ENCODE measurements at regions not wholly inside any gene's neighbourhood (a gene's known extent, or its start where the extent isn't known, plus 50 kb on each side); places are given as distances from the start of the nearest gene placed in this dataset.

DNA sequence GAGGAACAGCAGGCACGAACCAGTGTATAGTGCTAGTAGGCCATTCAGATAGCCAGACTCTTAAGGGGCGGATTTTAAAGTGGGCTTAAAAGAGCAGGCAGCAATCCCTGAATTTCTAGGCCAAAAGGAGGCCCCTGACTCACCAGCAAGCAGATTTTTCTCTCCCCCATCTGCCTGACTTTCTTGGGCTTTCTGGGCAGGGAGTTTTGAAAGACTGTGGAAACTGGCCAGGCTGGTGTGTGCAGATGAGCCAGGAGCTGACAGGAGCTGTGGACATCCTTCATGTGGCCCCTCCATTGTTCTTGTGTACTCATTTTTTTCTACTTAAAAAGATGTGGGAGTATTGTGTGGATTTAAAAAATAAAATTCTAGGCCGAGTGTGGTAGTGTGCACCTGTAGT, 59.0 kb downstream of the GLI2 start:
- TF ChIP-seq ERF (CRISPR knock-in tag; IDR thresholded peaks at IDR 0.05) (no peak), EZH2 (conservative IDR thresholded peaks at IDR 0.05; ENCODE audit: low read depth, low read length) (no peak), POLR2A (IDR thresholded peaks at IDR 0.05; ENCODE audit: insufficient read depth in 1 of 2, low read depth in 2 of 2, low read length in 2 of 2) (no peak), ZNF446 (CRISPR knock-in tag; IDR thresholded peaks at IDR 0.05) (no peak), XRCC5 (optimal IDR thresholded peaks at IDR 0.05; ENCODE audit: low read length) (no peak), ZFP41 (CRISPR knock-in tag; IDR thresholded peaks at IDR 0.05; ENCODE audit: borderline replicate concordance) (no peak), ZBTB1 (CRISPR knock-in tag; IDR thresholded peaks at IDR 0.05; ENCODE audit: borderline replicate concordance) (no peak)

Measured in HepG2 (cell line).